NCI-H2029 (cell line): ENCODE measurements at regions not wholly inside any gene's neighbourhood (a gene's known extent, or its start where the extent isn't known, plus 50 kb on each side); places are given as distances from the start of the nearest gene placed in this dataset.
"Not testable (repeated sequence)": the region's sequence is repeated elsewhere in the genome, so short reads cannot be mapped to it uniquely, and the experiment has no call there.

ENCODE experiments used
- DNase-seq: peaks from one replicate; lab custom pipeline; 2025; lab: John Stamatoyannopoulos, UW

DNA sequence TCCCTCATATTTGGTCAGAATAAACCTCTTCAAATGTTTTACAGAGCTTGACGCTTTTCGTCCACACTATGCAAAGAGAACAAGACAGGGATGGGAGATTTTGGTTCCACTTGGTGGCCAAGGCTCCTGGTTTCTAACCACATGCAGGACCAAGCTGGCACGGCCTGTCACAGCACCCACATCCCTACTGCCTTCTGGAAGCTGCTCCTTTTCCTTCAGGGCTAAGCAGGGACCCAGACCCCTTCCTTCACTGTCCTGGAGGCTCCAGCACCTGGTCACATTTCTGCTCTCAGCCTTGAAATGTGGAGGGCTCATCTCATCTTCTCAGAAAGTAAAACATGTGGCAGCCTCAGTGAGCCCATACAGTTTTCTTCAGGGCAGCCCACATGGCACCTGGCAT, 50.4 kb upstream of the ARHGEF7 start:
- DNase-seq: no peak

DNA sequence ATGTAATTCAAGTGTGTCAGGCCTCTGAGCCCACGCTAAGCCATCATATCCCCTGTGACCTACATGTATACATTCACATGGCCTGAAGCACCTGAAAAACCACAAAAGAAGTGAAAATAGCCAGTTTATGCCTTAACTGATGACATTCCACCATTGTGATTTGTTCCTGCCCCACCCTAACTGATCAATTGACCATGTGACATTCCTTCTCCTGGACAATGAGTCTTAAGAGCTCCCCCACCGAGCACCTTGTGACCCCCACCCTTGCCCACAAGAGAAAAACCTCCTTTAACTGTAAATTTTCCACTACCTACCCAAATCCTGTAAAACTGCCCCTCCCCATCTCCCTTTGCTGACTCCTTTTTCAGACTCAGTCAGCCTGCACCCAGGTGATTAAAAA, 52.1 kb upstream of the ARHGEF7 start:
- no peak for DNase-seq

DNA sequence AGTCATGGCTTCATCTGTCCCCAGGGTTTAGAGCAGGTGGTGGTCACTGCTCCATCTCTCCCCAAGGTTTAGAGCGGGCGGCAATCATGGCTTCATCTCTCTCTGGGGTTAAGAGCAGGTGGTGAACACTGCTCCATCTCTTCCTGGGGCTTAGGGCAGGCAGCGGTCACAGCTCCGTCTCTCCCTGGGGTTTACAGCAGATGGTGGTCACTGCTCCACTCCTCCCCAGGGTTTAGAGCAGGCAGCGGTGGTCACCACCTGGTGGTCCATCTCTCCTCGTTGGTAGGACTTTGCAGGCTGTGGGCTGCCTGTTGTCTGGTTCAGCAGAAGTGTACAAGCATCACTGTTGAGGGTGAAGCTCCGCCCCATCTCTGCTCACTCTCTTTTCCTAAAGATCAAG, 52.8 kb upstream of the ARHGEF7 start:
- DNase-seq: no peak

DNA sequence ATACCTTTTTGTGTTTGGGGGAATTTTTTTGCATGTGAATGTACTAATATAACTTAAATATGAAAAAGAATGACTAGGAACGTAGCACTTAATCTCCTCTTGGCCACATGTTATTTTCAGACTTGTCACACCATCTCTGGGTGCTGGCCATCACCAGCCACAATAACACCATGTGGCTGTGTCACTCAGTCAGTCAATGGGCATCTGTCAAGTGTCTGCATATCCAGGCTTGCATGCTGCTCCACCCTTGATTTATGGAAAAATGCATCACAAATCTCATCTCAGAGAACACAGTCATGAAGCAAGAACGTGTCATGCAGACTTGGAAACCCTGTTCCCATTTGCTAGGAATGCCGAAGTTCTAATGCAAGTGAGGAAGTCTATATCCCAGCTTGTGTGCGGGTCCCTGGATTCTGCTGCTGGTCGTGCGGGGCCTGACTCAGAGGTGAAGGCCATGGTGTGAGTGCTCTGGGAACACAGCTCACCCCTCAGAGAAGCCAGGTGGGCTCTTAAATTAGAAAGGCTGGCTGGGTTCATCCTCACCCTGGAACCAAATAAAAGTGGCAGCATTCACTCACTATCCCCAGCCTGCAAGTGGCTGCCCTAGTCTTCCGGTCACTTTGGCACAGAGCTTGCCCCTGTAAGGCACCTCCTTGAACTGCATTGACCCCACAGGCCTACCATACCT, 53.6 kb upstream of the ARHGEF7 start:
- DNase-seq: no peak

DNA sequence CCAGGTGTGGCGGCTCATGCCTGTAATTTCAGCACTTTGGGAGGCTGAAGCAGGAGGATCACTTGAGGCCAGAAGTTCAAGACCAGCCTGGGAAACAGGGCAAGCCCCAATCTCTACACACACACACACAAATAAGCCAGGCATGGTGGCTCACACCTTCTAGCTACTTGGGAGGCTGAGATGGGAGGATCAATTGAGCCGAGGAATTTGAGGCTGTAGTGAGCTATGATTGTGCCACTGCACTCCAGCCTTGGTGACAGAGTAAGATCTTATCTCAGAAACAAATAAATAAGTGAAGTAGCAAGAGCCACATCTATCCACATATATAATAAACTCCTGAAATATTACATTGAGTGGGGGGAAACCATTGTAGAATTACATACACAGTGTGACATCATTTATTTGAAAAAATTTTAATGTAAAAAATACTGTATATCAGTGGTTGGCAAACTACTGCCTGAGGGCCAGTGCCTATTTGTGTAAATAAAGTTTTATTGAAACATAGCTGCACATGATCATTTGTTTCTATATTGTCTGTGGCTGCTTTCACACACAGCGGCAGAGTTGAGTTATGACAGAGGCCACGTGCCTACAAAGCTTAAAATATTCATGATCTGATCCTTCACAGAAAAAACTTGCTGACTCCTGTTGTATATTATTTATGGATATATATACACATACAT, 54.7 kb upstream of the ARHGEF7 start:
- no peak for DNase-seq

DNA sequence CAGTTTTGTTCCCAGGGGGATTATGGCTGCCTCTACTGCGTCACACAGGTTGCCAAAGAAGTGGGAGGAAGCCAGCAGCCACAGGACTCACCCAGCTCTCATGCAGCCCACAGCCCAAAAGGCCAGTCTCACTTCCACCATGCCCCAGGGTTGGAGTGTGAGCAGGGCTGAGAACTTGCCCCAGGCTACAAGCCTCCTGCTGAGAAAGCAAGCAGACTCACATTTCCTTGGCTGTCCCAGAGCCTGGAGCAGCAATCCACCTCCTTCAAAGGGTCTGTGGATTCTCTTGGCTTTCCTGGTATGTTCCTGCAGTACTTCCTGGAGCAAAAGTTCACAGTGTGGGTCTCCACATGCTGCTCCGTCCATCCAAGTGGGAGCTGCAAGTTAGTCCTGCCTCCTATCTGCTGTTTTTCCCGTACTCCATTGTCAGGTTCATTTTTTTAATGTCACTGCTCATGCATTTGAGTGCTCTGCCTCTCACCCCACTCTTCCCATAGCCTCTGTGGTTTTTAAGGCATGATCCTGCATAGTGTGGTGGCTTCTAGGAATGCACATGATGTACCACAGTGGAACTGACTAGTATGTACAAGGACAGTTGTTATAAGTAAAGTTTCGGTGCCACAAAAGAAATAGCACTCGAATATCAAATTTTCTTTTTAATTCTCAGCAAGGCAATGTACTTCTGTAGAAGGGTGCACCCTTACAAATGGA, 56.2 kb upstream of the ARHGEF7 start:
- DNase-seq: no peak

DNA sequence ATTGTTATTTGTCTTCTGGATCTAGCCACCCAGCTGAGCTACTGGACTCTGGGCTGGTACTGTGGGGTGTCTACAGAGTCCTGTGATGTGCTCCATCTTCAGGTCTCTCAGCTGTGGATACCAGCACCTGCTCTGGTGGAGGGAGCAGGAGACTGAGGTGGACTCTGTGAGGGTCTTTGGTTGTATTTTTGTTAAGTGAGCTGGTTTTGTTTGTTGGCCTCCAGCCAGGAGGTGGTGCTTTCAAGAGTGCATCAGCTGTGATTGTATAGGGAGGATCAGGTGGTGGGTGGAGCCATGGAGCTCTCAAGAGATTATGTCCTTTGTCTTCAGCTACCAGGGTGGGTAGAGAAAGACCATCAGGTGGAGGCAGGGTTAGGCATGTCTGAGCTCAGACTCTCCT, 56.8 kb upstream of the ARHGEF7 start:
- not testable (repeated sequence) for DNase-seq

DNA sequence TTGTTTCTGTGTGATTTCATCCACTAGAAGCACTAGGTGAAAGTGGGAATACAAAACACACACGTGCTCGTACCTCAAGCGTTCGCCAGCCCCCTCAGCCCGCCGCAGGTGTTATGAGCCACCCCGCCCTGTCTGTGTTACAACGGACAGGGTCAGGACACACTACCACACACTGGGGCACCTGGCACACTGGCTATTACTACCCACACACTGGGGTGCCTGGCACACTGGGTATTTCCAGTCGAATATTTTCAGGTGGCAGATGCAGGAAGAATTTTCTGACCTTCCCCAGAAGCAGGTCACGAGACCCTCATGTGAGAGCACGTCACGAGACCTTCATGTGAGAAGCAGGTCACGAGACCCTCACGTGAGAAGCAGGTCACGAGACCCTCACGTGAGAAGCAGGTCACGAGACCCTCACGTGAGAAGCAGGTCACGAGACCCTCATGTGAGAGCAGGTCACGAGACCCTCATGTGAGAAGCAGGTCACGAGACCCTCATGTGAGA, 63.3 kb upstream of the ARHGEF7 start:
- not testable (repeated sequence) for DNase-seq

DNA sequence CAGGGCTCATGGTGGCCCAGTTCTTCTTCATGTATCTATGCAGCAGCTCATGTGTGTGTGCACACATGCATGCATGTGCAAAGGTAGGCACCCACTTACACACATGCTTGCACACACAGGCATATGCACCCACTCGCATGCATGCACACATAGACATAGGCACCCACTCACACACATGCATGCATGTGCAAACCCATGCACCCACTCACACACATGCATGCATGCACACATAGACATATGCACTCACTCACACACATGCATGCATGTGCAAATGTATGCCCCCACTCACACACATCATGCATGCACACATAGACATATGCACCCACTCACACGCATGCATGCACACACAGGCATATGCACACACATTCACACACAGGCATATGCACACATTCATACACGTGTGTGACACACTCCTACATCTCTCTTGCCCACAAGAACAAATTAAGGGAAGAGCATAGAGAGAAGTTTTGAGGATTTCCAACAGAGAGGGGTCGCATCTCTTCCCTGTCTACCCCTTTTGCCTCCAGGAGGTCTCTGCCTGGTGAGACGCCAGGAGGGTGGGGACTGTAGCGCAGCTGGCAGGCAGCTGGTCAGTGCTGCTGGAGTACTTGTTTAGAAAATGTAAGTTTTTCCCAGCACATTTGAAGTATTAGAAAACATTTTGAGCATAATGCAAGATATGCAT, 63.9 kb upstream of the ARHGEF7 start:
- no peak for DNase-seq

DNA sequence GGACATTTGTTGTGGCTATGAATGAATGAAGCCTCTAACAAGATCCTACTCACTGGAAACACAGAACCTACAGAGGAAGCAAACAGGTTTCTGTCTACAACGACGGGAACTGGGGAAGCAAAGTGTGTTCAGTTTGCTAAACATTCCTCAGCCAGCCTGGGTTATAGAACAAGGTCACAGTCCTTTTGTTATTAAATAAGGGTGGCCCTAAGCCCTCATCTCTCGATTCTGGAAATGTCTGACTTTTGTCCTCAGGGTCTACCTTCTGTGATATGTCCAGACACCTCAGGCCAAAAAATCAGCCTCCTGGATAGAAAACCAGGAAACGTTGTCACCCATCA, 64.6 kb upstream of the ARHGEF7 start:
- no peak for DNase-seq

DNA sequence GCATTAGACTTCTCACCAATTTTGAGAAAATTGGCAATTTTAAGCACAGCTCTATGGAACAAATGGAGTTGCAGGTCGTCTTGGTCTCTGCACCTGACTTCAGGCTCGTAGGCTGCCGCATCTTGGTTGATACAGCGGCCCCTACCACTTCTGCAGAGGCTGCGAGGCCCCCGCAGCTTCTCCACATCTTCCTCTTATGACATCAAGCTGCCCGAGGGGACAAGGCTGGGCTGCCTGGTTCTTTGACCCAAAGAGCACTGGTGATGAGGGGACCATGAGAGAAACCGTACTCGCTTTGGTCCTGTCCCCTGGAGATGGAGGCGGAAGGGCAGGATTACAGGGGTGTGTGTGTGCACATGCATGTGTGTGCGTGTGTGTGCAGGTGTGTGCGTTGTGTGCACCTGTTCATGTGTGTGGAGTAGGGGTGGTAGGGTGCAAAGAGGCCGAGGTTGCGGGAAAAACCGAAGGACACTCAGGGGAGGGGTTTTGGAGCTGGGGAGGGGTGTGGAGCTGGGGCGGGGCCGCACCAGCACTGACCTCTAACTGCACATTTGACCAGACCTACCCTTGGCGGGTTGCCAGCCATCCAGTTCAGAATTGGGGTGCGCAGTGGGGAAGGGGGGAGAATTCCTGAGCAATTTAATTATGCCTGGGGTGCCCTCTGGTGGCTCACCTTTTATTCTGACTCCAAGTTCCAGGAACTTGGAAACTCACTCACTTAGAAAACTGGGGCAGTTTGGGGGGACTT, 65.1 kb upstream of the ARHGEF7 start:
- no peak for DNase-seq

DNA sequence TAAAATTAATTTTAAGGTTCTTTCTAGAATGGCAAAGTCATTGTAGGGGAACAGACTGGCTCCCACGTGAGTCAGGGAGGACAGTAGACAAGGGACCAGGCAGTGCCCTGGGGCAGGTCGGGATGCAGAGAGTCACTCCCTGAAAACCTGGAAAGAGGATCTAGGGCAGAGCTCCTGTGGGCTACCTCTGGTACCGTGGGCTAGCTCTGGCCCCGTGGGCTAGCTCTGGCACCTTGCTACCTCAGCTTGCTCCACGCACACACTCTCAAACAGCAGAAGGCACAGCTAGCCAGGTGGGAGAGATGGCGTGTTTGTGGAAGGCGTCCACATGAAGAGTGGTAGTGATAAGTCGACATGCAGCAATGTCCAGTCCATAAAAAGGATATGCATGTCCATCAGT, 66.7 kb upstream of the ARHGEF7 start:
- DNase-seq: no peak

DNA sequence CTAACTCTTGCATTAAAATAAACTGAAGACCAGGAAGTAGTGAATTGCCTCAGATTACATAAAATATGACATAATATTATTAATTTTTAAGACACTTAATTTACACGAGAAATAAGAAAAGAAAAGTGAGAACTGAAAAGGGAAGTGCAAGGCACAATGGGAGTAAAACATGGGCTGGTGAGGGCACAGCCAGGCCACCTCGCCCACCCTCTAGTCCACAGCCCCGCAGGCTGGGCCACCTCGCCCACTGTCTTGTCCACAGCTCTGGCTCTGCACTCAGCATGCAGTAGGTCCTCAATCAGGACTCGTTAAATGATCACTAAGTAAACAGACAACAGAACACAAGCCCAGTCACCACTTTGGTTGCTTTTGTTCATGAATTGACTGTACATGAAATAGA, 67.8 kb upstream of the ARHGEF7 start:
- DNase-seq: no peak

DNA sequence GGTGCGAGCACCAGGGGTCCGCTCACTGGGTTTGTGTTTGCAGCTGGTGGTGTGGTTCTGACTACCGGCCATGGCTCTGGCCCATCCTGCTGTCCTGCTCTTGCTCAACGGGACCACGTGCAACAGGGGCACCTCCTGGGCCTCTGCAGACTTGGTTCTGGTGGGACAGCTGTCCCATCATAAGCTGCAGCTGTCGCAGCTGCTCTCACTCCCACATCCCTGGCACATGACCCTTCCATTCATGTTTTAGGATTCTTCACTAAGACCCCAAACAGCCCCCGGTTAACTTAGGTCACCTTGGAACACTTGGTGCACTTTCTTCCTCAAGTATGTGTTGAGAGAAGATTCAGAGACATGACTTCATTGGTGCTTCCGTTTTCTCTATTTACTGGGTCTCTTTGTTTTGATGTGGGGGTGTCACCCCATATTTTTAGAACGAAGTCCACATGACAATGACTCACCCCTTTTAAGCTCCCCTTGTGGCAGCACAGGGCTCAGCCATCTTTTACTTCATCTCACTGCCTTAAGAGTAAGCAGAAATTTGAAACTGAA, 68.4 kb upstream of the ARHGEF7 start:
- DNase-seq: no peak

DNA sequence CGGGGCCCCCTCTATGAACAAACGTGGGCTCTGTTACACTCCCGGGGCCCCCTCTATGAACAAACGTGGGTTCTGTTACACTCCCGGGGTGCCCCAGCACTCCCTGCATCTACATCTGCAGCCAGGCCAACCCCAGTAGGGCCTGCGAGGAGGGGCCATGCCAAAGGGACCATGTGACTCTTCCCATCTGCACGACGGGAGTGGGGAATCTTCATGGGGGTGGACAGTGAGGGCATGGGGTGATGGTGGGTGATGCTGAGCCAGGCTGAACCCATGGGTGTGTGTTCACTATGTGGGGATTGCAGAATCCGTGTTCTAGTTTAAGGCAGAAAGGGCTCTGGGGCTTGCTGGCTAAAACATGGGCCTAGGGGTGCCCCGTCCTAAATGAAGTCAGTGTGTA, 69.9 kb upstream of the ARHGEF7 start:
- no peak for DNase-seq

DNA sequence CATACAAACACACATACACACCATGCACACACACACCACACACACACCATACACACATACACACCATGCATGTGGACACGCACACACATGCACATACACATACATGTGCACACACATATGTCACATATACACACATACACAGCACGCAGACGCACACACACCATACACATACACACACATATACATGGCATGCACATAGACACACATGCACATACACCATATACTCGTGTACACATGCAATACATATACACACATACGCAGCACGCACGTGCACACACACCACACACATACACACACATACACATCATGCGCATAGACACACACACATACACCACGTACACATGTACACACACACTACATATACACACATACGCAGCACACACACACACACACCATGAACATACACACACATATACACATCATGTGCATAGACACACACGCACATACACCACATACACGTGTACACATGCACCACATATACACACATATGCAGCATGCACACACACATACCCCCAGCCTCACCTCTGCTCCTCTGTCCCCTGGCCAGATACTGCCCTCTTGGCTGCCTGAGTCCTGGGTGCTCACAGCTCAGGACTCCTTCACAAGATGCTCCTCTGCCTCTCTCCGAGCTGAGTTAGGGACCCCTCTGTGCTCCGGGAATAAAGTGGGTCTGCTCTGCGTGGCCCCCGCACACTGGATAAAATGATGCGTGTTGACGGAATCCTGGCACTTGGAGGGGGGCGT, 70.9 kb upstream of the ARHGEF7 start:
- DNase-seq: no peak

DNA sequence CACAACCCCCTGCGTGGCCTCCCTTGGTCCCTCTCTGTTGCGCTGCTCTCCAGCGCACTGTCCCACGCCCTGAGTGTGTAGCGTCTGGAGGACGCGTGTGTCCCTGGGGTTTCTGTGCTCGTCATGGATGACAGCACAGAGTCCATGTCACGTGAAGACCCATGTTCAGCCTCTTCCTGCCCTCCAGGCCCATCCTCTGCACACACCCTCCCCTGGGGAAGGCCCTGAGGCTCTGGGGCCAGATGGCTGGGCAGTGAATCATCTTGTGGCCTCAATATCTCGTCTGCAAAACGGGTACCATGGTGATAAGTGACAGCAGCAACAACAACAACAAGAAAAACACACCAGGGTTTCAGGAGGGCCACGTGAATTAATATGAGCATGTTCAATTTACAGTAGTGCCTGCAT, 71.5 kb upstream of the ARHGEF7 start:
- no peak for DNase-seq

DNA sequence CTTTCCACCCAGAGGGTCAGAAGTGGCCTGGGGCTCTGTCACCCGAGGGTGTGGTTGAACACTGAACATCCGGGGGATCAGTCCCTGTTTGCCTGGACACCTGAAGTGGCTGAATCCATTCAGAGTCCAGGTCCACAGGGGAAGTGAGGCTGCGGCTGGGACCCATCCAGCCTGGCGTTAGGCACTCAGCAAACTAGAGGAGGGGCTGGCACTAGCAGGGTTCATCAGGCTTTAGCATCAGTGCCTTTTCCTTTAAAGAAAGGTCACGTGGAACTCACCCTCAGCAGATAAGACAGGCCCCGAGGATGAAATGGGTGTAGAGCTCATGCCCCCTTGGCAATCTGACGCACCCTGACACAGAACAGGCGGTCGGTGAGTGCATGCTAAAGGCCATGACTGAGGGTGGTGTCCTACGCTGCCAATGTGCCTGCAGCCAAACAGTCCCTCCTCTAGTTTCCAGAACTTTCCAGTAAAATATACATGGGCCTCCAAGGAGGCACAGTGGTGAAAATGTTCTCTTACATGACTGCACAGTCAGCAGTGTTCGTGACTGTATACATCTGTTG, 72.4 kb upstream of the ARHGEF7 start:
- DNase-seq: no peak

DNA sequence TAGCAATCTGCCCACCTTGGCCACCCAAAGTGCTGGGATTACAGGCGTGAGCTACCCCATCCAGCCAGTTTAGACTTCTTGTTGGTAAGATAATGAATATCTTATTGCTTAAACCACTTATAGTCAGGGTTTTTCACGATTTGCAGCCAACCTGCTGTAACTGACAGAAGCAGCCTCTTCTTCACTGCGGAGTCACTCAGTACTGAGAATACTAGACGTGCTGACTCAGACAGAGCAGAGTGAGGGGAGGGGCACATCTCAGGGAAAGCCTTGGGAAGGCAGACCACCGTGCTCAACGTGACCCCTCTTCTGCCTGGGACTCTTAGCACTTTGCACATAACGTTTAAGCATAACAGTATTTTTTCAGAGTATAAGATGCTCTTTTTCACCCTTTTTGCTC, 74.3 kb upstream of the ARHGEF7 start:
- DNase-seq: no peak

DNA sequence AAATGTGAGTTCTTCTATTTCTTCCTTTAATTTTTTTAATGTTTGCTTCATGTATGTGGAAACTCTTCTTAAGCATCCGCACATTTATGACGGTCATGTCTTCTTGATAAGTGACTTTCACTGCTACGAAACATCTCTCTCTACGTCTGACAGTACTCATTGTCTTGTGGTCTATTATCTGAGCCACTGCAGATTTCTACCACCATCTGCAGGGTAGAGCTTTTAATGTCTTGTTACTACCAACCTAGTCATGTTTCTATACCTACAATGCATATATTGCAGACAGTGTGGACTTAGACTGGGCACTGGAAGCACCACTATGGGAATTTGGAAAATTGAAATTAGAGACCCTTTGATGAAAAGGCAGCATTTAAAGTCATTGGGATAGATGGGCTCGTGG, 75.4 kb upstream of the ARHGEF7 start:
- no peak for DNase-seq

DNA sequence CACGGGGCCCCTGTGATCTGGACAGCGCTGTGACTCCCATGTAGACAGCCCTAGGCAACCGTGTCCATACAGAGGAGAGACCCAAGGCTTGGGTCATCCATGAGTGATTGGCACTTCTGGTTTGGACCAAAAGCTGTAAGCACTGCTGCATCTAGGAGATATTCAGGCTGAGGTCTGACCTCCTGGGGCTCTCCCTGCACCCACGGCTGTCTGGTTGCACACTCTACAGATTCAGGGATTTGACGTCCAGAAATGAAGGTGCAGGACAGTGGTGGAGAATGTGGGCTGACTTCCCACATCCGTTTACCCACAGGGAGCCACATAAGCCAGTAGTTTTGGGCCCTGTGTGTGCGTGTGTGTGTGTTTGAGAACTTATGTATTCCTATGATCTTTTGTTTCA, 76.2 kb upstream of the ARHGEF7 start:
- no peak for DNase-seq
